GM21529 (cell line): ENCODE measurements at regions not wholly inside any gene's neighbourhood (a gene's known extent, or its start where the extent isn't known, plus 50 kb on each side); places are given as distances from the start of the nearest gene placed in this dataset.
"Not testable (repeated sequence)": the region's sequence is repeated elsewhere in the genome, so short reads cannot be mapped to it uniquely, and the experiment has no call there.

Source experiments
- ATAC-seq: cut with Tn5 transposase; IDR thresholded peaks from one replicate; pipeline ENCODE4 v1.9.1; 2021; ENCODE audit not compliant: unreplicated experiment

DNA sequence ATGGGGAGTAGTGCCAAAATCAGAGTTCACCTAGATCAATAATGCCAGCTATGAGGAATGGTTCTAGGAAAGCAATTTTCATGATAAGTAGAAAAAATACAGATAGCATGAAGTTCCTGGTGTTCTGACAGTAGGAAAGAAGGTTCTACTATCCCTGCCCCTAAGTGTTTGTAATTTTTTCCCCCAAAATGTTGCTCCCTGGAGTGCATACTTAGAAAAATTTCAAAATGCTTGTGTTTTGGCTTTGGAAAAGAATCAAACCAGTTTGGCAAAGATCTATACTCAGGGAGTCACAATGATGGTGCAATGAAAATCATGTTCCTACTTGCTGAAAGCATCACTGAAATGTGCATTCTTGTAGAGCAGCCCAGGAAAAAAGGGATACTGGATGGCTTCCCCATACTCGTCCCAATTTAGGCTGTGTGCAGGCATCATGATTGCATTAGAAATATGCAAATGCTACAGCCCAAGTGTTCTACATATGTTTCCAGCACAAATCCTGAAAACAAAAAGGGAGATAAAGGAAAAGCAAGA lies 74.7 kb downstream of the LPAR4 start:
- ATAC-seq: no peak

DNA sequence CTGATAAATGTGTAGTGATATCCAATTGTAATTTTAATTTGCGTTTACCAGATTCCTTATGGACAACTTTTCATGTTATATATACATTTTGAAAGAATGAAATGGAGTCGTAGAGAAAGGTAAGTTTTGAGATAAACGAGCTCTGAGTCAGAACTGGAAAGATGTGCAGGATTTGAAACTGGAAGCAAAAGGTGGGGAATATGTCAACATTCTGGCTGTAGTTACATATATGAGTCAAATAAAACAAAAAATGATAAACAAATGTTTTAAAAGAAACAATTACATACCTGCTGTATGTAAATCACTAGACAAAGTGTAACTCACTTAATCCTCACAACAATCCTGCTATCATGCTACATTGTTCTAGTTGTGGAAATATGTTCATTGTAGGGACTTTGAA lies 84.0 kb downstream of the LPAR4 start:
- peak; percentile 64 for ATAC-seq

DNA sequence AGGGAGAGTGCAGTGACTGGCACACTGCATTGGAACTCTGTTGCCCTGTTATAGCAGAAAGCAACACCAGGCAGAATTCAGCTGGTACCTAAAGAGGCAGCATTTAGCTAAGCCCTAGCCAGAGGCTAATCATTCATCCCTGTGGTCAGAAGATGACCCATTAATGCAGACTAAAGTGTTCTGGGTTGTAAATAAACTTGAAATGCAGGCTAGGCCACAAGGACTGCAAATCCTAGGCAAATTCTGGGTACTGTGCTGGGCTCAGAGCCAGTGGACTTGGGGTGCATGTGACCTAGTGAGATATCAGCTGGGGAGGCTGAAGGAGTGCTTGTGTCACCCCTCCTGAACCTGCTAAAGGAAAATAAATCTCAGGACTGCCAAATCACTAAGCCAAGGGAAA lies 91.2 kb downstream of the LPAR4 start:
- peak; percentile 38 for ATAC-seq

DNA sequence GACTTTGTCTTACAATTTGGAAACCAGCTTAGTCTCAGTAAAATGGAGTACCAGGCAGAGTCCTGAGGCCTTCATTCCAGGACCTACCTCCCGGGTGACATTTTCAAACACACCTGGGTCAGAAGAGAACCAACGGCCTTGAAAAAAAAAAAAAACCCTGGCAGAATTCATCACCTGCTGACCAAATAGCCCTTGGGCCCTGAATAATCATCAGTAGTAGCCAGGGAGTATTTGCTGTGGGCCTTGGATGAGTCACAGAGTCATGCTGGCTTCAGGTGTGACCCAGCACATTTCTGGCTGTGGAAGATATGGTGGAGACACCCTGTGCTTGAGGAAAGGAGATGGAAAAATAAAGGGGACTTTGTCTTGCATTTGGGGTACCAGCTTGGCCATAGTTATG lies 92.2 kb downstream of the LPAR4 start:
- ATAC-seq: no peak

DNA sequence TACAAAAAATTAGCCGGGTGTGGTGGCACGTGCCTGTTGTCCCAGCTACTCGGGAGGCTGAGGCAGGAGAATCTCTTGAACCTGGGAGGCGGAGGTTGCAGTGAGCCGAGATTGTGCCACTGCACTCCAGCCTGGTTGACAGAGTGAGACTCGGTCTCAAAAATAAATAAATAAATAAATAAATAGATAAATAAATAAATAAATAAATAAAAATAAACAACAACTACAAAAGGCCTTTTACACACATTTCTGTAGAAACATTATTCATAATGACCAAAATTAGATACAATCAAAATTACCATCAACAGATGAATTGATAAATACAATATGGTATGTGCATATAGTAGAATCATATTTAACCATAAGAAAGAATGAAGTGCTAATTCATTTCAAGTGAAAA lies 96.7 kb downstream of the LPAR4 start:
- not testable (repeated sequence) for ATAC-seq

DNA sequence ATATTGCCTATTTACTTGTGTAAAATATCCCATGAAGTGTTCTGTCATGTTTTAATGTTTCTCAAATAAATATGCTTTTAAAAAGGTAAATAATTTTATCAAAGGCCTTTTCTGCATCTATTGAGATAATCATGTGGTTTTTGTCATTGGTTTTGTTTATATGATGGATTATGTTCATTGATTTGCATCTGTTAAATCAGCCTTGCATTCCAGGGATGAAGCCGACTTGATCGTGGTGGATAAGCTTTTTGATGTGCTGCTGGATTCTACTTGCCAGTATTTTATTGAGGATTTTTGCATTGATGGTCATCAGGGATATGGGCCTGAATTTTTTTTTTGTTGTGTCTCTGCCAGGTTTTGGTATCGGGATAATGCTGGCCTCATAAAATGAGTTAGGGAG lies 63.9 kb upstream of the P2RY10 start:
- not testable (repeated sequence) for ATAC-seq

DNA sequence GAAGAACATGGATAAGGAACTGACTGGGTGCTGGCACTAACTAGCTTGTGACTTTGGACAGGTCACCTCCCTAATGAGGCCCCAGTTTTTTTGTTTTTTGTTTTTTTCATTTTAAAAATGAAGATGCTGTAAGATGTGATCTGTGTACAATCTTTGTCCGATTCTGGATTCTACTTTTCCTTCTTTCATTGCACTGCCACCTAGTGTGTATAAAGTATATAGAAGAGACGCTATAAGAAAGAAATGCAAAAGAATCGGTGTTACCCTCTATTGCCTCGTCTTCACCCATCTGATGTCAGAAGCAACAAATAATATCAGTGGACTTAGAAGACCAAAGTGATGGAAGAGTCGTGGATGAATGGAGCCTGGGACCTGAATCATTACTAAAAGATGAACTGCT lies 58.6 kb upstream of the P2RY10 start:
- peak; percentile 49 for ATAC-seq
